IMR-90 (cell line): ENCODE measurements at regions not wholly inside any gene's neighbourhood (a gene's known extent, or its start where the extent isn't known, plus 50 kb on each side); places are given as distances from the start of the nearest gene placed in this dataset.

ENCODE experiments used
- ATAC-seq: fragments of 200-7000 bp; cut with Tn5 transposase; 2 replicates; pipeline ENCODE4 v1.9.1; 2020; ENCODE audit warnings: low read depth, mild to moderate bottlenecking, moderate library complexity
- BruUV-seq: library from RNA; stranded (reverse); fragments of 400-500 nt; replicated peaks from 2 replicates; lab custom pipeline; 2021; lab: Mats Ljungman, UMichigan
- CTCF ChIA-PET: fragments of 300-600 bp; formaldehyde crosslinking; extraction: SDS; loops from one replicate; lab custom pipeline; 2021; ENCODE audit warnings: antibody characterized with exemption; lab: Yijun Ruan, JAX
- POLR2A ChIA-PET: fragments of 300-600 bp; sonication (Branson Sonifier 250); formaldehyde crosslinking; loops from one replicate; lab custom pipeline; 2022; ENCODE audit warnings: antibody characterized with exemption; ENCODE audit not compliant: unreplicated experiment; lab: Charles Lee
- DNase-seq: peaks from one replicate; pipeline ENCODE4 v3.0.0; 2013
- H2AFZ ChIP-seq: replicated peaks from 2 replicates; pipeline ENCODE3; 2013; ENCODE audit warnings: low read length, mild to moderate bottlenecking; ENCODE audit not compliant: poor library complexity
- H2AK5ac ChIP-seq: 2 replicates; pipeline ENCODE4 v1.6.1; 2013; ENCODE audit warnings: low read depth, low read length, inconsistent platforms
- H2AK9ac ChIP-seq: replicated peaks from 2 replicates; pipeline ENCODE3; 2013; ENCODE audit warnings: mild to moderate bottlenecking, low read depth, low read length, moderate library complexity; ENCODE audit not compliant: poor library complexity
- H2BK120ac ChIP-seq: 2 replicates; pipeline ENCODE4 v1.6.1; 2013; ENCODE audit warnings: low read depth, low read length, inconsistent platforms
- H2BK15ac ChIP-seq: 3 replicates; pipeline ENCODE4 v1.6.1; 2013; ENCODE audit warnings: low read depth, low read length, inconsistent platforms
- H2BK20ac ChIP-seq: 2 replicates; pipeline ENCODE4 v1.6.1; 2013; ENCODE audit warnings: low read depth, mild to moderate bottlenecking, inconsistent platforms, low read length, moderate library complexity
- H2BK5ac ChIP-seq: 2 replicates; pipeline ENCODE4 v1.6.1; 2013; ENCODE audit warnings: mild to moderate bottlenecking, low read depth, low read length, inconsistent platforms; ENCODE audit not compliant: poor library complexity, severe bottlenecking
- H3K14ac ChIP-seq: replicated peaks from 2 replicates; pipeline ENCODE4 v1.6.1; 2013; ENCODE audit warnings: low read depth, low read length, inconsistent platforms
- H3K18ac ChIP-seq: 2 replicates; pipeline ENCODE4 v1.6.1; 2013; ENCODE audit warnings: low read depth, low read length, control low read depth
- H3K23ac ChIP-seq: 2 replicates; pipeline ENCODE4 v1.6.1; 2013; ENCODE audit warnings: low read depth, low read length, inconsistent platforms
- H3K27ac ChIP-seq: 2 replicates; pipeline ENCODE4 v1.5.1; 2013; ENCODE audit warnings: mild to moderate bottlenecking, control low read depth, low read length; ENCODE audit not compliant: insufficient read depth
- H3K27me3 ChIP-seq: 2 replicates; pipeline ENCODE4 v1.6.1; 2013; ENCODE audit warnings: low read length; ENCODE audit not compliant: control insufficient read depth, insufficient read depth
- H3K36me3 ChIP-seq: 2 replicates; pipeline ENCODE4 v1.6.1; 2013; ENCODE audit warnings: low read length, mixed read lengths; ENCODE audit not compliant: control insufficient read depth, insufficient read depth
- H3K4ac ChIP-seq: 2 replicates; pipeline ENCODE4 v1.6.1; 2013; ENCODE audit warnings: low read depth, low read length, inconsistent platforms
- H3K4me1 ChIP-seq: 2 replicates; pipeline ENCODE4 v1.6.1; 2013; ENCODE audit warnings: low read length, mixed read lengths; ENCODE audit not compliant: control insufficient read depth, insufficient read depth
- H3K4me2 ChIP-seq: 2 replicates; pipeline ENCODE4 v1.6.1; 2013; ENCODE audit warnings: low read depth, mild to moderate bottlenecking, control low read depth, low read length, moderate library complexity
- H3K4me3 ChIP-seq: 2 replicates; pipeline ENCODE4 v1.5.1; 2013; ENCODE audit warnings: low read depth, mild to moderate bottlenecking, control low read depth, low read length, moderate library complexity; ENCODE audit not compliant: insufficient read depth
- H3K56ac ChIP-seq: 2 replicates; pipeline ENCODE4 v1.6.1; 2013; ENCODE audit warnings: low read length, inconsistent platforms; ENCODE audit not compliant: insufficient read depth; ENCODE audit errors: extremely low read depth
- H3K79me1 ChIP-seq, 2 experiments: 2 replicates each; pipeline ENCODE4 v1.6.1; 2013; ENCODE audit warnings: low read length in 2 of 2, inconsistent platforms in 1 of 2, low read depth in 1 of 2
- H3K9ac ChIP-seq: 2 replicates; pipeline ENCODE4 v1.6.1; 2013; ENCODE audit warnings: low read depth, low read length, control low read depth
- H3K9me1 ChIP-seq: 2 replicates; pipeline ENCODE4 v1.6.1; 2013; ENCODE audit warnings: low read length, inconsistent platforms; ENCODE audit not compliant: insufficient read depth
- H3K9me3 ChIP-seq: 2 replicates; pipeline ENCODE4 v1.6.1; 2013; ENCODE audit warnings: low read length; ENCODE audit not compliant: control insufficient read depth, insufficient read depth
- H4K20me1 ChIP-seq: 2 replicates; pipeline ENCODE4 v1.6.1; 2013; ENCODE audit warnings: low read length, inconsistent platforms; ENCODE audit not compliant: insufficient read depth
- H4K5ac ChIP-seq: 2 replicates; pipeline ENCODE4 v1.6.1; 2013; ENCODE audit warnings: mild to moderate bottlenecking, low read depth, low read length, control low read depth
- H4K8ac ChIP-seq, 2 experiments: 2 replicates each; pipeline ENCODE4 v1.6.1; 2013; ENCODE audit warnings: low read depth in 2 of 2, low read length in 2 of 2, control low read depth in 1 of 2, inconsistent platforms in 1 of 2
- H4K91ac ChIP-seq: 2 replicates; pipeline ENCODE4 v1.6.1; 2013; ENCODE audit warnings: low read depth, low read length, inconsistent platforms; ENCODE audit not compliant: insufficient read depth
- BHLHE40 ChIP-seq: fragments of 150-350 bp; IDR thresholded peaks from 2 replicates; pipeline ENCODE4 v1.6.1; 2016; ENCODE audit warnings: mild to moderate bottlenecking, low read depth, low read length
- FOS ChIP-seq: fragments of 150-350 bp; IDR thresholded peaks from 2 replicates; pipeline ENCODE4 v1.6.1; 2016; ENCODE audit warnings: low read depth, low read length
- MXI1 ChIP-seq: IDR thresholded peaks from 2 replicates; pipeline ENCODE4 v1.6.1; 2012; ENCODE audit warnings: low read depth, mild to moderate bottlenecking, low read length, moderate library complexity, borderline replicate concordance
- POLR2A ChIP-seq: IDR thresholded peaks from 2 replicates; pipeline ENCODE4 v1.6.1; 2012; ENCODE audit warnings: mild to moderate bottlenecking, low read depth, low read length
- WGBS, 2 experiments: methylation state at CpG; one replicate each; pipeline versions ENCODE4 v1.1.5 to v1.1.7; 2013; ENCODE audit warnings: missing lambda C conversion rate in 2 of 2; ENCODE audit not compliant: insufficient read length in 1 of 2; ENCODE audit errors: extremely low coverage in 2 of 2; 5-methylcytosine and 5-hydroxymethylcytosine counted together
- dilution Hi-C: fragments of 300-500 bp; cut with HindIII; formaldehyde crosslinking; loops from one replicate; pipeline ENCODE4 v1.14.3; 2018; ENCODE audit warnings: low sequenced_read_pairs; ENCODE audit not compliant: unreplicated experiment
- in situ Hi-C: fragments of 300-500 bp; cut with MboI; formaldehyde crosslinking; loops from 3 replicates; pipeline ENCODE4 v1.14.3; 2019; ENCODE audit warnings: low sequenced_read_pairs, inconsistent platforms, mixed read lengths
- intact Hi-C: fragments of 100-400 bp; cut with micrococcal nuclease; formaldehyde crosslinking; loops from 2 replicates; pipeline ENCODE4 v1.10.0; 2022
- TF ChIP-seq, protein P1 (sequence below): fragments of 150-350 bp; IDR thresholded peaks from 2 replicates; pipeline ENCODE4 v1.6.1; 2017; ENCODE audit warnings: mild to moderate bottlenecking, antibody characterized with exemption, low read length, low read depth
- TF ChIP-seq, protein P2 (sequence below): fragments of 150-350 bp; IDR thresholded peaks from 2 replicates; pipeline ENCODE4 v1.6.1; 2016; ENCODE audit warnings: low read depth, mild to moderate bottlenecking, low read length, moderate library complexity, borderline replicate concordance

DNA sequence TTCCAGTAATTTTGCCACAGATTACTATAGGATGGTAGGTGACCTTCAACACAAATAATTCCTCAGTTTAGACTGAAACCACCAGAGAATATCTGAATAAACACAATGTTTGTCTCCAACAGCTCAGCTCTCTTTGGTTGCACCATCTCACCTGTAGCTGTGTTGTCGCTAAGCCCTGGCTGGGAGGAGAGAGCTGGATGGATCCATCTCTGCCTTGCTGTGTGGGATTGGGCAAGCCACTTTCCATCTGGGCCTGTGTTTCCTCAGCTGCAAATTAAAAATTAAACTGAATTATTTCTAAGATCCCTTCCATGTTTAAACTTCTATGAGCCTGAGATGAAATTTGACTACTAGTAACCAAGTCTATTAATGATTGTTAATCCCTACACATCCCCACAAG, 310.2 kb downstream of the FBXW7 start:
- no peak overlapping the region for H4K8ac ChIP-seq
- TF ChIP-seq, protein P1, sequence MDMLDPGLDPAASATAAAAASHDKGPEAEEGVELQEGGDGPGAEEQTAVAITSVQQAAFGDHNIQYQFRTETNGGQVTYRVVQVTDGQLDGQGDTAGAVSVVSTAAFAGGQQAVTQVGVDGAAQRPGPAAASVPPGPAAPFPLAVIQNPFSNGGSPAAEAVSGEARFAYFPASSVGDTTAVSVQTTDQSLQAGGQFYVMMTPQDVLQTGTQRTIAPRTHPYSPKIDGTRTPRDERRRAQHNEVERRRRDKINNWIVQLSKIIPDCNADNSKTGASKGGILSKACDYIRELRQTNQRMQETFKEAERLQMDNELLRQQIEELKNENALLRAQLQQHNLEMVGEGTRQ, result no peak
- no peak for TF ChIP-seq POLR2A
- no peak for TF ChIP-seq FOS
- TF ChIP-seq, protein P2, sequence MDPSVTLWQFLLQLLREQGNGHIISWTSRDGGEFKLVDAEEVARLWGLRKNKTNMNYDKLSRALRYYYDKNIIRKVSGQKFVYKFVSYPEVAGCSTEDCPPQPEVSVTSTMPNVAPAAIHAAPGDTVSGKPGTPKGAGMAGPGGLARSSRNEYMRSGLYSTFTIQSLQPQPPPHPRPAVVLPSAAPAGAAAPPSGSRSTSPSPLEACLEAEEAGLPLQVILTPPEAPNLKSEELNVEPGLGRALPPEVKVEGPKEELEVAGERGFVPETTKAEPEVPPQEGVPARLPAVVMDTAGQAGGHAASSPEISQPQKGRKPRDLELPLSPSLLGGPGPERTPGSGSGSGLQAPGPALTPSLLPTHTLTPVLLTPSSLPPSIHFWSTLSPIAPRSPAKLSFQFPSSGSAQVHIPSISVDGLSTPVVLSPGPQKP, result no peak
- no peak for TF ChIP-seq MXI1
- no peak for TF ChIP-seq BHLHE40
- in situ Hi-C loops, result no loop called here
- no peak overlapping the region for H2BK5ac ChIP-seq
- H2AK9ac ChIP-seq, result no peak overlapping the region
- no peak overlapping the region for H2AFZ ChIP-seq
- intact Hi-C loops, result no loop called here
- no peak overlapping the region for H3K23ac ChIP-seq
- H2BK20ac ChIP-seq, result no peak overlapping the region
- H3K4me3 ChIP-seq, result no peak overlapping the region
- H2BK15ac ChIP-seq, result no peak overlapping the region
- H4K91ac ChIP-seq, result no peak overlapping the region
- H2AK5ac ChIP-seq, result no peak overlapping the region
- H3K79me1 ChIP-seq, result no peaks in the 10 kb centered on the region
- H3K4me2 ChIP-seq, result no peak overlapping the region
- H3K4me1 ChIP-seq, result no peaks in the 10 kb centered on the region
- no peak overlapping the region for H3K56ac ChIP-seq
- H3K18ac ChIP-seq, result no peak overlapping the region
- 0 out of 2 replicates have a peak, but pooled peaks cover 5% of the 10 kb centered on the region for H3K9me3 ChIP-seq
- dilution Hi-C loops, result no loop called here
- H2BK120ac ChIP-seq, result no peak overlapping the region
- H3K9me1 ChIP-seq, result no peaks in the 10 kb centered on the region
- no CpG with 5 or more reads among the region's 1 CpG for WGBS, 2 experiments
- H4K20me1 ChIP-seq, result no peaks in the 10 kb centered on the region
- POLR2A ChIA-PET, result no interaction called here
- DNase-seq, result no peak
- H3K27ac ChIP-seq, result no peak overlapping the region
- H3K14ac ChIP-seq, result no peak overlapping the region
- ATAC-seq, result no peak
- no peak overlapping the region for H3K9ac ChIP-seq
- H3K4ac ChIP-seq, result no peak overlapping the region
- CTCF ChIA-PET, result interaction anchor here (0.5 kb wide), 1 partner anchor 980 kb away, joined by 3 read pairs; no protein-coding TSS in a partner anchor
- no peaks in the 10 kb centered on the region for H3K36me3 ChIP-seq
- no peak overlapping the region for H4K5ac ChIP-seq
- H3K27me3 ChIP-seq, result peaks cover 12% of the 10 kb centered on the region; the same call in 1 of the 2 replicates
- BruUV-seq, result no TSS peak
